ENCODE measurements at regions not wholly inside any gene's neighbourhood (a gene's known extent, or its start where the extent isn't known, plus 50 kb on each side); places are given as distances from the start of the nearest gene placed in this dataset.

DNA sequence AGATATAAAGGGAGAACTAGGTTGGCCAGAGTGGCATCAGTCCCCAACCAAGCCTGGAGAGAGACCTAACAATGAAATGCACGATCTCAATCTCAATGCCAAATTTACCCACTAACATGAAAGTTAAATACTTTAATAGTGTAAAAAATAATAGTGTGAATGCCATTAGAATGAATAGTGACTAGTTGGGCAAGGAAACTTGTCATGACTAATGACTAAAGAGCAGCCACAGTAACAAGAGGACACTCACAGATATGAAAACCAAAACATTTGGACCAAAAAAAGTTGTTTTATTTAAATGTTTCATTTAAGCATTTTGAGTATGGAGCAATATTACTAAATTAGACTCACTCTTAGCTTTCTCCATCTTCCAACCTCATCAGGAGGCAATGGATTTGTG is 1853.8 kb downstream of the EFNA5 start:
- H3K27me3 Mint-ChIP-seq (ENCODE audit: low read depth in 2 of 2) = no peaks in the 10 kb centered on the region
- H3K27ac Mint-ChIP-seq = no peak overlapping the region
- H3K36me3 Mint-ChIP-seq = no peaks in the 10 kb centered on the region
- H3K9me3 Mint-ChIP-seq = peaks cover 8% of the 10 kb centered on the region in 2 donors
- TF ChIP-seq, protein P1, sequence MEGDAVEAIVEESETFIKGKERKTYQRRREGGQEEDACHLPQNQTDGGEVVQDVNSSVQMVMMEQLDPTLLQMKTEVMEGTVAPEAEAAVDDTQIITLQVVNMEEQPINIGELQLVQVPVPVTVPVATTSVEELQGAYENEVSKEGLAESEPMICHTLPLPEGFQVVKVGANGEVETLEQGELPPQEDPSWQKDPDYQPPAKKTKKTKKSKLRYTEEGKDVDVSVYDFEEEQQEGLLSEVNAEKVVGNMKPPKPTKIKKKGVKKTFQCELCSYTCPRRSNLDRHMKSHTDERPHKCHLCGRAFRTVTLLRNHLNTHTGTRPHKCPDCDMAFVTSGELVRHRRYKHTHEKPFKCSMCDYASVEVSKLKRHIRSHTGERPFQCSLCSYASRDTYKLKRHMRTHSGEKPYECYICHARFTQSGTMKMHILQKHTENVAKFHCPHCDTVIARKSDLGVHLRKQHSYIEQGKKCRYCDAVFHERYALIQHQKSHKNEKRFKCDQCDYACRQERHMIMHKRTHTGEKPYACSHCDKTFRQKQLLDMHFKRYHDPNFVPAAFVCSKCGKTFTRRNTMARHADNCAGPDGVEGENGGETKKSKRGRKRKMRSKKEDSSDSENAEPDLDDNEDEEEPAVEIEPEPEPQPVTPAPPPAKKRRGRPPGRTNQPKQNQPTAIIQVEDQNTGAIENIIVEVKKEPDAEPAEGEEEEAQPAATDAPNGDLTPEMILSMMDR (IDR thresholded peaks at IDR 0.05) = no peak
- no CpG with 5 or more reads among the region's 1 CpG for WGBS (ENCODE audit: insufficient coverage)
- ATAC-seq (no peak), DNase-seq (no peak)
- no peaks in the 10 kb centered on the region for H3K36me3 ChIP-seq (ENCODE audit: control insufficient read depth, insufficient read depth, low read length)
- no peak overlapping the region for H3K4me3 ChIP-seq (ENCODE audit: low read length)
- intact Hi-C loops (cut with micrococcal nuclease) = no loop called here
- H3K4me1 Mint-ChIP-seq = no peaks in the 10 kb centered on the region
- H3K4me1 ChIP-seq (ENCODE audit: control insufficient read depth, insufficient read depth, low read length) = no peaks in the 10 kb centered on the region
- no peak overlapping the region for H3K4me3 Mint-ChIP-seq
- H3K27ac ChIP-seq (ENCODE audit: low read length) = no peak overlapping the region
- H3K27me3 ChIP-seq (ENCODE audit: control insufficient read depth, insufficient read depth, low read length) = no peaks in the 10 kb centered on the region
- H3K9me3 ChIP-seq (ENCODE audit: control insufficient read depth, insufficient read depth, low read length) = no peaks in the 10 kb centered on the region

DNA sequence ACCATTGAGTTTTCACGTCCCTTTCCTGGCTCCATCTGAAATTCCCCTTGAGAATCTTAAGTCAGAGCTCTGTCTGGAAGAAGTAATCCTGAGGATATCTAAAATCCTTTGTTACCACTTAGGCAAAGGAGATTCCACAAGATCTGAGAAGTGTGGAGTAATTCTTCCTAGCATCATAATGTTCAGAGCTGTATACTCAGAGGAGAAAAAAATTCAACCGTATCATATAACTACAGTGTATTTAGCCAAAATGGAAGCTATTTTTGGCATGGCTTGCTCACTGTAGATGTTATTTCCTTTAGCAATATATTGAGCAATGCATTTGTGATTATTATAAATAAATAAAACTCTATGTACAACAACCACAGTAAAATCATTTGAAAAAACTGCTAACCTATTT is 1858.4 kb downstream of the EFNA5 start:
- Histone ChIP-seq H3K36me3 (ENCODE audit: control insufficient read depth, insufficient read depth, low read length) (no peaks in the 10 kb centered on the region), H3K27me3 (ENCODE audit: control insufficient read depth, insufficient read depth, low read length) (no peaks in the 10 kb centered on the region), H3K9me3 (ENCODE audit: control insufficient read depth, insufficient read depth, low read length) (no peaks in the 10 kb centered on the region), H3K4me1 (ENCODE audit: control insufficient read depth, insufficient read depth, low read length) (no peaks in the 10 kb centered on the region), H3K27ac (ENCODE audit: low read length) (no peak overlapping the region), H3K4me3 (ENCODE audit: low read length) (no peak overlapping the region)
- TF ChIP-seq, protein P1 (IDR thresholded peaks at IDR 0.05) = no peak
- H3K9me3 Mint-ChIP-seq = peaks cover 12 to 13% of the 10 kb centered on the region in 2 donors
- no peak for ATAC-seq
- DNase-seq = no peak
- no peaks in the 10 kb centered on the region for H3K4me1 Mint-ChIP-seq
- peaks cover 11% of the 10 kb centered on the region for H3K36me3 Mint-ChIP-seq
- 78% methylated on average over 1 of the region's 2 CpGs for WGBS (ENCODE audit: insufficient coverage)
- H3K27me3 Mint-ChIP-seq (ENCODE audit: low read depth in 2 of 2) = no peaks in the 10 kb centered on the region
- intact Hi-C loops (cut with micrococcal nuclease) = no loop called here
- H3K27ac Mint-ChIP-seq = no peak overlapping the region
- no peak overlapping the region for H3K4me3 Mint-ChIP-seq

DNA sequence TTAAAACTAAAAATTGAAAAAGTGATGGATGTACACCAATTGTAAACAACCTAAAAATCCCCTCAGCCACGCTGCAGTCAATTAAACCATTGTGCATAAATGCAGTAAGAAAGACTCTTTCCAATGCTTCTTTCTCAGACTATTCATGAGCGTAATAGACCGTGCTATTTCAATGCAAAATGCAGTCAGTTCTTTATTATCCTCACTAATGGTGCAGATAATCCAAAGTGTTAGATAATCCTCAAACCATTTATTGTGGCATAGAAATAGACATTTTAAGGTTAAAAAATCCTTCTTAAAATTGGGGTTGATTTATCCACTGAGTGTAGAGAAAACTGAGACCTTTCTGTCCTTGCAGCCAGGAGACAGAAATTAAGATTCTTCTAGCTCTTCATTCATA is 1862.8 kb downstream of the EFNA5 start:
- no peak overlapping the region for H3K27ac Mint-ChIP-seq
- Histone ChIP-seq H3K4me1 (ENCODE audit: control insufficient read depth, insufficient read depth, low read length) (no peaks in the 10 kb centered on the region), H3K9me3 (ENCODE audit: control insufficient read depth, insufficient read depth, low read length) (peaks cover 2% of the 10 kb centered on the region), H3K27ac (ENCODE audit: low read length) (no peak overlapping the region), H3K36me3 (ENCODE audit: control insufficient read depth, insufficient read depth, low read length) (no peaks in the 10 kb centered on the region), H3K4me3 (ENCODE audit: low read length) (no peak overlapping the region), H3K27me3 (ENCODE audit: control insufficient read depth, insufficient read depth, low read length) (no peaks in the 10 kb centered on the region)
- no peaks in the 10 kb centered on the region for H3K27me3 Mint-ChIP-seq (ENCODE audit: low read depth in 2 of 2)
- no peak for ATAC-seq
- intact Hi-C loops (cut with micrococcal nuclease) = no loop called here
- H3K4me3 Mint-ChIP-seq = no peak overlapping the region
- no peak for DNase-seq
- no peaks in the 10 kb centered on the region for H3K4me1 Mint-ChIP-seq
- WGBS (ENCODE audit: insufficient coverage) = 76% methylated on average over 3 of the region's 3 CpGs
- TF ChIP-seq, protein P1 (IDR thresholded peaks at IDR 0.05) = no peak
- peaks cover 15 to 23% of the 10 kb centered on the region in 2 donors for H3K9me3 Mint-ChIP-seq
- peaks cover 11% of the 10 kb centered on the region for H3K36me3 Mint-ChIP-seq

DNA sequence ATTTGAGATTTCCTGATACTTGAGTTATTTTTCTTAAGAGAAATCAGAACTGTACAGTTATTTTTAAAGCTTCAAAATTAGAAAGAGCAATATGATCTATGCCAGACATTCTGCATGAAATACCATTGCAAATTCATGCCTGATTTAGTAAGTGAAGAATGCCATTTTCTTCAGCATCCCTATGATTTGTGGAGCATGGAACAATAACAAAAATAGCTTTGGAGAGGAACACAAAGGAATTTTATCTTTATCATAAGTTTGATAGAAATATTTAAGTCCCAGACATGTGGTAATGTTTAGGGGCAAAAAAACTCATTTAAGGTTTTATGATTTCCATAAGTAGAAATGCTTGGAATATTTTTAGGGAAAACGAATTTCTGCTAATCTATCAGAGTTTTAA is 1863.4 kb downstream of the EFNA5 start:
- H3K9me3 ChIP-seq (ENCODE audit: control insufficient read depth, insufficient read depth, low read length) = peaks cover 2% of the 10 kb centered on the region
- WGBS (ENCODE audit: insufficient coverage) = no CpG with 5 or more reads among the region's 1 CpG
- Mint-ChIP-seq H3K9me3 (peaks cover 15 to 23% of the 10 kb centered on the region in 2 donors), H3K27me3 (ENCODE audit: low read depth in 2 of 2) (no peaks in the 10 kb centered on the region), H3K36me3 (peaks cover 11% of the 10 kb centered on the region), H3K4me1 (no peaks in the 10 kb centered on the region), H3K4me3 (no peak overlapping the region), H3K27ac (no peak overlapping the region)
- H3K36me3 ChIP-seq (ENCODE audit: control insufficient read depth, insufficient read depth, low read length) = no peaks in the 10 kb centered on the region
- ATAC-seq (no peak), DNase-seq (no peak)
- no peaks in the 10 kb centered on the region for H3K4me1 ChIP-seq (ENCODE audit: control insufficient read depth, insufficient read depth, low read length)
- no peak overlapping the region for H3K27ac ChIP-seq (ENCODE audit: low read length)
- H3K4me3 ChIP-seq (ENCODE audit: low read length) = no peak overlapping the region
- intact Hi-C loops (cut with micrococcal nuclease) = no loop called here
- TF ChIP-seq, protein P1 (IDR thresholded peaks at IDR 0.05) = no peak
- H3K27me3 ChIP-seq (ENCODE audit: control insufficient read depth, insufficient read depth, low read length) = no peaks in the 10 kb centered on the region

Data from natural killer cell (primary cell).